ENCODE measurements at regions not wholly inside any gene's neighbourhood (a gene's known extent, or its start where the extent isn't known, plus 50 kb on each side); places are given as distances from the start of the nearest gene placed in this dataset.

GRCh38 chr2:126825316-126825715 is 73.4 kb upstream of the TEX51 start:
- no peak for DNase-seq (ENCODE audit: low read depth in 2 of 3, low spot score in 1 of 3)

GRCh38 chr2:126826491-126826890 is 72.2 kb upstream of the TEX51 start:
- no peak for DNase-seq (ENCODE audit: low read depth in 2 of 3, low spot score in 1 of 3)

GRCh38 chr2:126827371-126827770 is 71.3 kb upstream of the TEX51 start:
- no peak for DNase-seq (ENCODE audit: low read depth in 2 of 3, low spot score in 1 of 3)

- no peak for DNase-seq (ENCODE audit: low read depth in 2 of 3, low spot score in 1 of 3)
These were observed 70.6 kb upstream of the TEX51 start for GRCh38 chr2:126828051-126828450.

GRCh38 chr2:126828491-126828890 is 70.2 kb upstream of the TEX51 start:
- no peak for DNase-seq (ENCODE audit: low read depth in 2 of 3, low spot score in 1 of 3)

GRCh38 chr2:126831234-126832005 is 67.3 kb upstream of the TEX51 start:
- DNase-seq (ENCODE audit: low read depth in 2 of 3, low spot score in 1 of 3) = no peak

- no peak for DNase-seq (ENCODE audit: low read depth in 2 of 3, low spot score in 1 of 3)
These were observed 66.7 kb upstream of the TEX51 start for GRCh38 chr2:126832014-126832413.

GRCh38 chr2:126832757-126833156 is 65.9 kb upstream of the TEX51 start:
- no peak for DNase-seq (ENCODE audit: low read depth in 2 of 3, low spot score in 1 of 3)

GRCh38 chr2:126834006-126834659 is 64.6 kb upstream of the TEX51 start:
- DNase-seq (ENCODE audit: low read depth in 2 of 3, low spot score in 1 of 3) = no peak

- DNase-seq (ENCODE audit: low read depth in 2 of 3, low spot score in 1 of 3) = no peak
These were observed 63.4 kb upstream of the TEX51 start for GRCh38 chr2:126835261-126835660.

GRCh38 chr2:126835831-126836230 is 62.9 kb upstream of the TEX51 start:
- no peak for DNase-seq (ENCODE audit: low read depth in 2 of 3, low spot score in 1 of 3)

GRCh38 chr2:126836761-126837679 is 61.7 kb upstream of the TEX51 start:
- no peak for DNase-seq (ENCODE audit: low read depth in 2 of 3, low spot score in 1 of 3)

- DNase-seq (ENCODE audit: low read depth in 2 of 3, low spot score in 1 of 3) = no peak
These were observed 60.5 kb upstream of the TEX51 start for GRCh38 chr2:126837966-126838715.

GRCh38 chr2:126838716-126838985 is 60.0 kb upstream of the TEX51 start:
- no peak for DNase-seq (ENCODE audit: low read depth in 2 of 3, low spot score in 1 of 3)

- DNase-seq (ENCODE audit: low read depth in 2 of 3, low spot score in 1 of 3) = no peak
These were observed 58.9 kb upstream of the TEX51 start for GRCh38 chr2:126839796-126840195.

GRCh38 chr2:126843081-126843480 is 55.6 kb upstream of the TEX51 start:
- DNase-seq (ENCODE audit: low read depth in 2 of 3, low spot score in 1 of 3) = no peak

- no peak for DNase-seq (ENCODE audit: low read depth in 2 of 3, low spot score in 1 of 3)
These were observed 52.4 kb upstream of the TEX51 start for GRCh38 chr2:126846241-126846640.

Measured in stimulated activated CD4-positive, alpha-beta T cell treated with anti-CD3 and anti-CD28 coated beads, Interleukin-12 subunit alpha, Interleukin-12 subunit beta, amount 100 ng/mL, for 48 hours (primary cell).